ENCODE measurements at regions not wholly inside any gene's neighbourhood (a gene's known extent, or its start where the extent isn't known, plus 50 kb on each side); places are given as distances from the start of the nearest gene placed in this dataset.

GRCh38 chr3:88408097-88408496 is 258.3 kb downstream of the C3orf38 start:
- TF ChIP-seq POLR2AphosphoS5 (IDR thresholded peaks at IDR 0.05) = no peak
- no peak for TF ChIP-seq SMC3 (conservative IDR thresholded peaks at IDR 0.05; ENCODE audit: poor library complexity)
- no peak for TF ChIP-seq CTCF (IDR thresholded peaks at IDR 0.05; ENCODE audit: poor library complexity, severe bottlenecking)
- no peak for TF ChIP-seq REST (IDR thresholded peaks at IDR 0.05; ENCODE audit: borderline replicate concordance)
- no peak for TF ChIP-seq MXI1 (conservative IDR thresholded peaks at IDR 0.05; ENCODE audit: poor library complexity, severe bottlenecking)

Data from neural cell (in vitro differentiated cells).